DND-41 (cell line): ENCODE measurements at regions not wholly inside any gene's neighbourhood (a gene's known extent, or its start where the extent isn't known, plus 50 kb on each side); places are given as distances from the start of the nearest gene placed in this dataset.
"Not testable (repeated sequence)": the region's sequence is repeated elsewhere in the genome, so short reads cannot be mapped to it uniquely, and the experiment has no call there.

Experiments used
- ATAC-seq: fragments of 200-7000 bp; cut with Tn5 transposase; 3 replicates; pipeline ENCODE4 v1.9.1; 2021; ENCODE audit warnings: low read depth; ENCODE audit not compliant: insufficient read depth
- DNase-seq: peaks from one replicate; pipeline ENCODE4 v3.0.0-alpha.2; 2020
- H2AFZ ChIP-seq: 2 replicates; pipeline ENCODE4 v1.6.0; 2012; ENCODE audit warnings: low read depth, low read length
- H3K27ac ChIP-seq: 2 replicates; pipeline ENCODE4 v1.5.1; 2012; ENCODE audit warnings: low read length, inconsistent platforms
- H3K27me3 ChIP-seq: fragments of 200-600 bp; sonication (generic); 2 replicates; pipeline ENCODE4 v1.6.0; 2012; ENCODE audit warnings: low read length, mild to moderate bottlenecking, inconsistent platforms; ENCODE audit not compliant: insufficient read depth, poor library complexity
- H3K36me3 ChIP-seq: 2 replicates; pipeline ENCODE4 v1.5.1; 2012; ENCODE audit warnings: low read length, inconsistent platforms; ENCODE audit not compliant: insufficient read depth
- H3K4me1 ChIP-seq: 2 replicates; pipeline ENCODE4 v1.5.1; 2012; ENCODE audit warnings: mild to moderate bottlenecking, low read length; ENCODE audit not compliant: insufficient read depth
- H3K4me2 ChIP-seq: 2 replicates; pipeline ENCODE4 v1.6.0; 2012; ENCODE audit warnings: mild to moderate bottlenecking, moderate library complexity, low read length, inconsistent platforms; ENCODE audit not compliant: insufficient read depth
- H3K4me3 ChIP-seq, 2 experiments: fragments of 200-600 bp in 1 of 2; shearing (Covaris generic) in 1 of 2; 2 replicates each; pipeline ENCODE4 v1.5.1; 2012 to 2016; ENCODE audit warnings: inconsistent platforms in 2 of 2, low read length in 2 of 2, mild to moderate bottlenecking in 2 of 2, low read depth in 1 of 2, moderate library complexity in 1 of 2
- H3K79me2 ChIP-seq: 2 replicates; pipeline ENCODE4 v1.6.0; 2012; ENCODE audit warnings: low read length, inconsistent platforms; ENCODE audit not compliant: insufficient read depth
- H3K9ac ChIP-seq: 2 replicates; pipeline ENCODE4 v1.6.0; 2012; ENCODE audit warnings: low read depth, mild to moderate bottlenecking, inconsistent platforms, low read length, moderate library complexity
- H3K9me3 ChIP-seq: 2 replicates; pipeline ENCODE4 v1.5.1; 2012; ENCODE audit warnings: low read length, moderate library complexity, mild to moderate bottlenecking, inconsistent platforms; ENCODE audit not compliant: insufficient read depth, severe bottlenecking
- H4K20me1 ChIP-seq: 2 replicates; pipeline ENCODE4 v1.6.0; 2012; ENCODE audit warnings: low read length; ENCODE audit not compliant: insufficient read depth

DNA sequence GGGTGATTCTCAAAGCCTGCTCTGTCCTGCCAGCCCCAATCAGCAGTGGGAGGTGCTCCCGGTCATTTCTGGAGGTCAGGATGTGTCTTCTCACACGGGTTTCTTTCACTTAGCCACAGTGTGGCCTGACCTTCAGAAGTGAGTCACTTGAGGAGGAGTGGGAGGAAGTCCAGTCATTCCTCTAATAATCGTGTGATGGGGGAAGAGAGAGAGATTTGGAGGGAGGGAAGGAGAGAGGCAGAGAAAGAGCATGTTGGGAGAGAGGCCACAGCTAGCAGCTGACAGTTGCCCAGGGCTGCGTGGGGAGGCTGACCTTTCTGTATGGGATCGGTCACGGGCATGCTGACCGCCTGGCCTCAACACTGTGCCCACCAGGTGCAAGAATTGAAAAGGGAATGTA lies 139.9 kb downstream of the NPIPB11 start:
- not testable (repeated sequence) for H3K4me2 ChIP-seq, H3K27me3 ChIP-seq, ATAC-seq, DNase-seq, H3K27ac ChIP-seq, H3K9ac ChIP-seq, H3K36me3 ChIP-seq, H2AFZ ChIP-seq, H3K4me1 ChIP-seq, H4K20me1 ChIP-seq, H3K79me2 ChIP-seq, H3K4me3 ChIP-seq, H3K9me3 ChIP-seq

DNA sequence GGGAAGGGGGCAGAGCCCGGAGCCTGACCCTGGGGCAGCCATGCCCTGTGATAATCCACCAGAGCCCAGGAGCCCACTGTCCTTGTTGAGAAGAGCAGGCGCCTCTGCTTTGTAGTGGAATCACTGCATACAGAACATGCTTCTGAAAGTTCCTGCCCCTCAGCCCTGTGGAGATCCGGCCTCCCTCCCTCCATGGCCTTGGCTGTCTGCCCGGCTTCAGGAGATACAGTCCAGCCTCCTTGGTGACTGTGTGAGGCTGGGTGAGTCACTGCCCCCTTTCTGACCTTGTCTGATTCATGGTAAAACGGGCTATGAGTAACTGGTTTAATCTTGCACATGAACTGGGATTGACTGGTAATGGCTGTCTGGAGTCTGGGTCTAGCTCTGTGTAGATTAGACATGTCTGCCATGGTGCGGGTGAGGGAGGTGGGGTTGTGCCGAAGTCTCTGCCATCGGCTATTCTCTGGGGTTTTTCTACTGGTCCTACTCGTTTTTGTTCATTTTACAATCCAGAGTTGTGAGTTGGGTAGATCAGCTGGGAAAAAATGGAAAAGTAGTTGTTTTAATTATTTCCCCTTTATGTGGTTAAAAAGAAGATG lies 141.2 kb downstream of the NPIPB11 start:
- DNase-seq, H3K79me2 ChIP-seq, H4K20me1 ChIP-seq, H2AFZ ChIP-seq, H3K4me1 ChIP-seq, H3K9me3 ChIP-seq, H3K4me3 ChIP-seq, H3K9ac ChIP-seq, ATAC-seq, H3K4me2 ChIP-seq, H3K36me3 ChIP-seq, H3K27me3 ChIP-seq, H3K27ac ChIP-seq: not testable (repeated sequence)

DNA sequence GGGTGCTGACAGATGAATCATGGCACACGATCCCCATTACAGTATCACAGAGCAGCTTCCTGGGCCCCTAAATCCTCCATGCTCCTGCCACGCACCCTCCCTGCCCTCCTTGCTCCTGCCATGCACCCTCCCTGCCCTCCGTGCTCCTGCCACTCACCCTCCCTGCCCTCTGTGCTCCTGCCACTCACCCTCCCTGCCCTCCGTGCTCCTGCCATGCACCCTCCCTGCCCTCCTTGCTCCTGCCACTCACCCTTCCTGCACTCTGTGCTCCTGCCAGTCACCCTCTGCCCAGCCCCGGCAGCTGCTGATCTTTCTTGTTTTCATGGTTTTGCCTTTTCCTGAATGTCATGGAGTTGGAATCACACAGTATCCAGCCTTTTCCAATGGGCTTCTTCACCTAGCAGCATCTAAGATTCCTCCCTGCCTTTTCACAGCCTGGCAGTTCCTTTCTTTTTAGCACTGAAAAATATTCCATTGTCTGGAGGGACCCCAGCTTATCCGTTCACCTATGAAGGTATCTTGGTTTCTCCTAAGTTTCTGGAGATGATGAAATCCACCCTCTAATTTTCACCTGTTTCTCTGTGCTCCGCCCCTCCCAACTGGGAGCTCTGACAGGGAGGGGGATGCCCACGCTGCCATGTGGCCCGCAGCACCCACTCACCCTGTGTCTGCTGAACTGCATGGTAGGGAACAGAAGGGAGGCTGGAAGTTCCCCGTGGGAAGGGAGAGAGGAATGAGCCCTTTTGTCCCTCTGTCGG lies 142.3 kb downstream of the NPIPB11 start:
- not testable (repeated sequence) for H3K4me3 ChIP-seq, H3K36me3 ChIP-seq, H3K79me2 ChIP-seq, H3K27me3 ChIP-seq, H4K20me1 ChIP-seq, H3K4me2 ChIP-seq, H3K4me1 ChIP-seq, H3K9me3 ChIP-seq, H3K27ac ChIP-seq, H2AFZ ChIP-seq, H3K9ac ChIP-seq, DNase-seq, ATAC-seq

DNA sequence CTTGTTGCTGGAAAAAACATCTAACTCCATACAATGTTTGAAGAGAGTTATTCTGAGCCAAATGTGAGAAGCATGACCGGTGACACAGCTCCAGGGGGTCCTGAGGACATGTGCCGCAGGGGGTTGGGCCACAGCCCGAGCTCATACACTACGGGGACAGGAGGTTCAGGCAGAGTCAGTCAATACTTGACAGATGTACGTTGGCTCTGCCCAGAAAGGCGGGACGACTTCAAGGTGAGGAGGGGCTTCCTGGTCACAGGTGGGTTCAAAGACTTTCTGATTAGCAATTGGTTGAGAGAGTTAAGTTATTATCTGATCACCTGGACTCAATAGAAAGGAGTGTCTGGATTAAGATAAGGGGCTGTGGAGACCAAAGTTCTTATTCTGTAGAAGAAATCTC lies 143.8 kb downstream of the NPIPB11 start:
- not testable (repeated sequence) for H3K9ac ChIP-seq, H3K4me1 ChIP-seq

DNA sequence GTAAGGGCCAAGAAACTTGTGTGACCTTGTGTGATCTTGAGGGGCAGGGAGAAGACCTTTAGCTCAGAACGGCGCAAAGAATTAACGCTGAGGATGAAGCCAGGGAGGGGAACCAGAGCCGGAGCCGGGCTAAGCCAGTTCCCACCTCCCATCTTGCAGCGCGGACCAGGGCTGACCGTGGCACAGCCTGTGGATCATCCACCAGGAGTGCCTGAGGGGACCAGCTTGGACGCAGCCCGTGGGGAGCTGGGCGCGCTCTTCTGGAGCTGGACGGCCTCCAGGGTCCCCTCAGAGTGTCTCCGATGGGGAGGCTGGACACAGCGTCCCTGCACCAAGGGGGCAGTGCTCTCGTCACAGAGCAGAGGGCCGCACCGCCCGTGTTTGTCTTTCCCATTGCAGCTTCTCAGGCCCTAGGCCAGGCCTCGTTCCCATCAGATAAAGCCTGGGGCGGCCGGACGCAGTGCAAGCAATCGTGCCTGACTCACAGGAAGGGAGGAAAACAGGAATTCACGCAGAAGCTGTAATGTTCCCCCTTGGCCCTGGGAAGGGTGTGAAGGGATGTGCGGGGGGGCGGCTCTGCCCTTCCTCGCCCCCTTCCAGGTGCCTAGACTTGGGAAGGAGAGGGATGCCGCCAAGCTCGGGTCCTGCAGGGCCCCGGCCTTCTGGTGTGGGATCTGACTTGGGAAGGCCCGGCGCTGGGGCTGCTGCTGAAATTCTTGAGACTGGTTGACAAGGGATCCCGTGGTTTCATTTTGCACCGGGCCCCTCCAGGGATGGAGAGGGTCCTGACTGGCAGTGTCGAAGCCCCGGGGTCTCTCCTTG lies 144.9 kb downstream of the NPIPB11 start:
- not testable (repeated sequence) for H3K4me2 ChIP-seq, H3K9ac ChIP-seq, H4K20me1 ChIP-seq, H3K27ac ChIP-seq, H3K36me3 ChIP-seq, H3K79me2 ChIP-seq, H3K9me3 ChIP-seq, ATAC-seq, H3K4me1 ChIP-seq, H3K4me3 ChIP-seq, DNase-seq, H2AFZ ChIP-seq, H3K27me3 ChIP-seq

More for the DNA sequence above, 143.8 kb downstream of the NPIPB11 start:
- not testable (repeated sequence) for ATAC-seq, H3K79me2 ChIP-seq, H3K9me3 ChIP-seq, H2AFZ ChIP-seq, H3K36me3 ChIP-seq, H3K4me3 ChIP-seq, H3K27me3 ChIP-seq, H3K4me2 ChIP-seq, DNase-seq, H4K20me1 ChIP-seq, H3K27ac ChIP-seq

DNA sequence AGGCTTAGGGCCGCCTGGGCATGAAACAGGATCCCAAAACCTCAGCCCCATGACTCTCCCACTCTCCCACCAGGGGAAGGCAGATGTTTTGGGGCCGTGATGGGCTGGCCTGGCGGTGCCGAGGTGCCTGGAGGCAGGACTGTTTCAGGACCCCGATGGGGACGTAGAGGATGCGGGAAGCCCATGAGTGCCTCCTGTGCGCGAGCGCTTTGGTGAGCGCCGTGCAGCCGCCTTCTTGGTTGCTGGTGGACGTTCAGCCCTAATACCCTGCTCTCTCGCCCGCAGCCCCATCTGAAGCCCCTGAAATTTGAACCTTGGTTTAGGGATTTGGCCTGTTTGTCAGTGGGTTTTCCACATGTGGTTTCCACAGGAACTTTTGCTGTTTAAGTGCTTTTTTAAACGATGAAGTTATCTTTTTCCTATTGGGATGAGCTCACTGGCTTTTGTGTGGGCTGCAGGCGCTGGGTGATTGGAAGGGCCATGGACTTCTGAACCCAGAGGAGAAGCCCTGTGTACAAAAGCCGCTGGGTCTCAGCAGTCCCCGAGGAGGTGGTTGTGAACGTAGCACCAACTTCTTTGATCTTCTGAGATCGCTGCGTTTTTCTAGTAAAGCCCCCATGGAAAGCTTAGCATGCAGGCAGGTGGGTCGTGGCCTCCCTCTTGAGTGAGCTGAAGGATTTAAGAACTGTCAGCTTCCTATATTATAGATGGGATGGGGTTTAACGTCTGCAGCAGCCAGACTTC lies 145.7 kb downstream of the NPIPB11 start:
- not testable (repeated sequence) for H3K4me1 ChIP-seq, H3K79me2 ChIP-seq, H3K4me3 ChIP-seq, H2AFZ ChIP-seq, ATAC-seq, H3K36me3 ChIP-seq, H3K27me3 ChIP-seq, H3K27ac ChIP-seq, H3K4me2 ChIP-seq, H3K9ac ChIP-seq, H4K20me1 ChIP-seq, H3K9me3 ChIP-seq, DNase-seq

DNA sequence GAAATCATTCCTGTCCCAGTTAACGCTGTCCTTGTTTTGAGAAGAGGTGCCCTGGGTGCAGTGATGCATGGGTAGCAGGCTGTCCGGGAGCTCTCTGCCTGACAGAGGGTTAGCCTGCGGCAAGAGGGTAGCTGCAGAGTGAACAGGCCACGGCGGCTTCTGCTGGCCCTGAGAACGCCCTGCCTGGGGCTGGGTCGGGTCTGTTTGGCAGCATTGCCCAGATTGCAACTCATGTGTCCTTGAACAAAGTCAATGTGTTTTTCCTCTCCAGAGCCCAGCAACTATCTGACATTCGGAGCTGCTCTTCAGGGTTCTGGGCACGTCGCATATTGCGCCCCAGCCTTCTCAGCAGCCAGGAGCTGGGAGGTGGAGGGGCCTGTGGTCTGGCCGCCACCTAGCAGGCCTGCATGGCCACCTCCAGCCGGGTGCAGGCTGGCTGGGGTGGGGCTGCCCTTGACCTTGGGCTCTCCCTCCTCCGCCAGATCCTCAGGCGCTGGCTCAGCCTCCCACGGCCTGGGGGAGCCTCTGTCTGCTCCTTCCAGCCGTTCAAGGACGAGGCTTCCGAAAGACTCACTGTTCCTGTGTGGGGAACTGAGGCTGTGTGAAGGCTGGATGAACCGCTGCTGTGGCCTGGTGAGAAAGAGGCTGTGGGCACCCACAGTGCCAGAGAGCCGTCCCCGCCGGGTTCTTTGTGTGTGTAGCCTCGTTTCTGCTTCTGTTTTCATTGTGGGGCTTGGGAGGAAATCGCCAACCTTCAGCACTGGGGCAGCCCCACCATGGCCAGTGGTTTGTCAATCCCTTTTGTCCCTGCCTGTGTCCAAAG lies 146.7 kb downstream of the NPIPB11 start:
- not testable (repeated sequence) for H3K4me1 ChIP-seq

More for the DNA sequence above, 146.7 kb downstream of the NPIPB11 start:
- not testable (repeated sequence) for ATAC-seq, H3K4me2 ChIP-seq, H3K9ac ChIP-seq, DNase-seq, H4K20me1 ChIP-seq, H2AFZ ChIP-seq, H3K27ac ChIP-seq, H3K4me3 ChIP-seq, H3K79me2 ChIP-seq, H3K36me3 ChIP-seq, H3K9me3 ChIP-seq, H3K27me3 ChIP-seq
